SK-N-SH (cell line): ENCODE measurements at regions not wholly inside any gene's neighbourhood (a gene's known extent, or its start where the extent isn't known, plus 50 kb on each side); places are given as distances from the start of the nearest gene placed in this dataset.

Source experiments
- CTCF ChIA-PET: fragments of 300-600, 350-600 bp; formaldehyde crosslinking; extraction: SDS; loops from one replicate; lab custom pipeline; 2021; lab: Yijun Ruan, JAX
- POLR2A ChIA-PET: fragments of 350-600 bp; sonication (Branson Sonifier 250); formaldehyde crosslinking; extraction: SDS; loops from one replicate; lab custom pipeline; 2020; ENCODE audit warnings: antibody characterized with exemption, inconsistent platforms; lab: Yijun Ruan, JAX
- DNase-seq: peaks from one replicate; pipeline ENCODE4 v3.0.0; 2012
- H2AFZ ChIP-seq: fragments of 200-600 bp; sonication (generic); 2 replicates; pipeline ENCODE4 v1.8.1; 2016; ENCODE audit warnings: antibody characterized with exemption, mild to moderate bottlenecking, low read depth
- H3F3A ChIP-seq: fragments of 200-600 bp; sonication (generic); replicated peaks from 2 replicates; pipeline ENCODE3; 2016; ENCODE audit warnings: antibody characterized with exemption, mild to moderate bottlenecking; ENCODE audit not compliant: insufficient read depth
- H3K27ac ChIP-seq, 2 experiments: fragments of 200-500 bp in 1 of 2; fragments of 200-600 bp in 1 of 2; sonication (Bioruptor generic) in 1 of 2; sonication (generic), shearing (Covaris generic) in 1 of 2; 2 replicates each; pipeline versions ENCODE4 v1.5.1 to v1.6.1; 2014 to 2016; ENCODE audit warnings: low read depth in 2 of 2, inconsistent platforms in 1 of 2, low read length in 1 of 2, mild to moderate bottlenecking in 1 of 2, mixed read lengths in 1 of 2
- H3K27me3 ChIP-seq: fragments of 200-600 bp; sonication (generic), shearing (Covaris generic); 2 replicates; pipeline ENCODE4 v1.6.1; 2016; ENCODE audit warnings: mixed run types; ENCODE audit not compliant: insufficient read depth
- H3K36me3 ChIP-seq, 2 experiments: fragments of 200-500 bp in 1 of 2; fragments of 200-600 bp in 1 of 2; sonication (Bioruptor generic) in 1 of 2; sonication (generic) in 1 of 2; replicated peaks in 1 of 2; 2 replicates each; pipeline versions ENCODE3 to v1.5.1; 2014 to 2016; ENCODE audit warnings: low read length in 1 of 2, mild to moderate bottlenecking in 1 of 2; ENCODE audit not compliant: insufficient read depth in 2 of 2, control insufficient read depth in 1 of 2
- H3K4me1 ChIP-seq, 2 experiments: fragments of 200-500 bp in 1 of 2; fragments of 200-600 bp in 1 of 2; sonication (Bioruptor generic) in 1 of 2; sonication (generic), shearing (Covaris generic) in 1 of 2; 2 replicates each; pipeline versions ENCODE4 v1.5.1 to v1.6.1; 2014 to 2016; ENCODE audit warnings: low read depth in 1 of 2, low read length in 1 of 2, mixed run types in 1 of 2; ENCODE audit not compliant: insufficient read depth in 2 of 2, control insufficient read depth in 1 of 2
- H3K4me2 ChIP-seq: fragments of 200-600 bp; sonication (generic), shearing (Covaris generic); 2 replicates; pipeline ENCODE4 v1.6.1; 2017; ENCODE audit warnings: mixed run types
- H3K4me3 ChIP-seq, 2 experiments: fragments of 200-500 bp in 1 of 2; fragments of 200-600 bp in 1 of 2; sonication (Bioruptor generic) in 1 of 2; sonication (generic), shearing (Covaris generic) in 1 of 2; 2 replicates each; pipeline versions ENCODE4 v1.5.1 to v1.8.1; 2014 to 2016; ENCODE audit warnings: low read depth in 2 of 2, inconsistent platforms in 1 of 2, low read length in 1 of 2, mild to moderate bottlenecking in 1 of 2, mixed read lengths in 1 of 2, moderate library complexity in 1 of 2
- H3K79me2 ChIP-seq: fragments of 200-600 bp; sonication (generic); 2 replicates; pipeline ENCODE4 v1.8.1; 2017; ENCODE audit warnings: mild to moderate bottlenecking; ENCODE audit not compliant: insufficient read depth
- H3K9ac ChIP-seq: fragments of 200-600 bp; sonication (generic); 2 replicates; pipeline ENCODE4 v1.6.1; 2017; ENCODE audit warnings: mixed run types
- H3K9me2 ChIP-seq: fragments of 200-600 bp; sonication (generic); 2 replicates; pipeline ENCODE4 v1.6.1; 2017; ENCODE audit warnings: mixed run types
- H3K9me3 ChIP-seq: fragments of 200-600 bp; sonication (generic); 2 replicates; pipeline ENCODE4 v1.6.1; 2017; ENCODE audit warnings: mixed run types, mild to moderate bottlenecking, moderate library complexity
- H4K20me1 ChIP-seq: fragments of 200-600 bp; sonication (generic); 2 replicates; pipeline ENCODE4 v1.6.1; 2017; ENCODE audit warnings: mild to moderate bottlenecking, mixed run types; ENCODE audit not compliant: insufficient read depth
- CHD2 ChIP-seq: fragments of 150-350 bp; IDR thresholded peaks from 2 replicates; pipeline ENCODE4 v1.6.1; 2018; ENCODE audit warnings: low read length; ENCODE audit not compliant: partially characterized antibody
- FOSL2 ChIP-seq: IDR thresholded peaks from 2 replicates; pipeline ENCODE4 v1.4.0; 2012; ENCODE audit warnings: low read depth, mild to moderate bottlenecking, moderate library complexity, borderline replicate concordance
- FOXJ3 ChIP-seq: sonication (generic); formaldehyde crosslinking; IDR thresholded peaks from 2 replicates; pipeline ENCODE4 v1.5.1; 2020; ENCODE audit warnings: mild to moderate bottlenecking, missing genetic modification reagents
- FOXM1 ChIP-seq: IDR thresholded peaks from 2 replicates; pipeline ENCODE4 v1.4.0; 2012; ENCODE audit warnings: low read depth, mild to moderate bottlenecking
- GABPA ChIP-seq: IDR thresholded peaks from 2 replicates; pipeline ENCODE4 v1.4.0; 2012; ENCODE audit warnings: low read depth, mild to moderate bottlenecking
- GATA2 ChIP-seq: sonication (generic); formaldehyde crosslinking; IDR thresholded peaks from 2 replicates; pipeline ENCODE4 v1.5.0; 2020; ENCODE audit warnings: mild to moderate bottlenecking, missing genetic modification reagents
- JUND ChIP-seq: IDR thresholded peaks from 2 replicates; pipeline ENCODE4 v1.4.0; 2012
- MEF2A ChIP-seq: IDR thresholded peaks from 2 replicates; pipeline ENCODE4 v1.4.0; 2012; ENCODE audit warnings: low read depth, borderline replicate concordance
- MXI1 ChIP-seq: IDR thresholded peaks from 2 replicates; pipeline ENCODE4 v1.6.1; 2012; ENCODE audit warnings: mild to moderate bottlenecking, low read depth, low read length, improper control_type of control experiment
- NRF1 ChIP-seq: IDR thresholded peaks from 2 replicates; pipeline ENCODE4 v1.6.1; 2012; ENCODE audit warnings: low read depth, mild to moderate bottlenecking, low read length
- RAD21 ChIP-seq: IDR thresholded peaks from 2 replicates; pipeline ENCODE4 v1.6.1; 2012; ENCODE audit warnings: mild to moderate bottlenecking, low read length
- RFX5 ChIP-seq: IDR thresholded peaks from 2 replicates; pipeline ENCODE4 v1.6.1; 2012; ENCODE audit warnings: mild to moderate bottlenecking, improper control_type of control experiment, low read length
- RXRA ChIP-seq: IDR thresholded peaks from 2 replicates; pipeline ENCODE4 v1.4.0; 2012; ENCODE audit warnings: low read depth, mild to moderate bottlenecking, borderline replicate concordance
- SMC3 ChIP-seq: IDR thresholded peaks from 2 replicates; pipeline ENCODE4 v1.6.1; 2012; ENCODE audit warnings: low read depth, low read length, improper control_type of control experiment
- TEAD4 ChIP-seq: IDR thresholded peaks from 2 replicates; pipeline ENCODE4 v1.4.0; 2012; ENCODE audit warnings: mild to moderate bottlenecking, borderline replicate concordance; ENCODE audit not compliant: insufficient read depth
- USF1 ChIP-seq: IDR thresholded peaks from 2 replicates; pipeline ENCODE4 v1.4.0; 2012; ENCODE audit warnings: low read depth, borderline replicate concordance
- YY1 ChIP-seq: IDR thresholded peaks from 2 replicates; pipeline ENCODE4 v1.4.0; 2012; ENCODE audit warnings: low read depth, mild to moderate bottlenecking
- WGBS: methylation state at CpG from one replicate; pipeline ENCODE4 v1.1.6; 2017; ENCODE audit warnings: low lambda C conversion rate; 5-methylcytosine and 5-hydroxymethylcytosine counted together
- TF ChIP-seq, protein P1 (sequence below): IDR thresholded peaks from 2 replicates; pipeline ENCODE4 v1.4.0; 2012; ENCODE audit warnings: low read depth
- TF ChIP-seq, protein P2 (sequence below): IDR thresholded peaks from 2 replicates; pipeline ENCODE4; 2012

- TF ChIP-seq, protein P1, sequence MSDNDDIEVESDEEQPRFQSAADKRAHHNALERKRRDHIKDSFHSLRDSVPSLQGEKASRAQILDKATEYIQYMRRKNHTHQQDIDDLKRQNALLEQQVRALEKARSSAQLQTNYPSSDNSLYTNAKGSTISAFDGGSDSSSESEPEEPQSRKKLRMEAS, result no peak
- TF ChIP-seq FOXJ3 (CRISPR knock-in tag), result no peak
- no peak for TF ChIP-seq NRF1
- no peak for TF ChIP-seq TEAD4
- TF ChIP-seq FOXM1, result no peak
- peak; percentile 49; the same call in 1 of the 2 replicates for TF ChIP-seq GATA2 (CRISPR knock-in tag)
- TF ChIP-seq YY1, result no peak
- no peak for TF ChIP-seq FOSL2
- no peak for TF ChIP-seq SMC3
- no peak for TF ChIP-seq MEF2A
- TF ChIP-seq CHD2, result peak; percentile 35
- TF ChIP-seq RAD21, result peak; percentile 18
- no peak for TF ChIP-seq GABPA
- TF ChIP-seq, all 33 proteins: peak for 5
Observed at GRCh38 chr2:12199491-12200211, 453.2 kb downstream of the LPIN1 start (continued).

- Histone ChIP-seq H3K9me3 (no peaks in the 10 kb centered on the region), H3K4me1 (peaks cover 0 to 13% of the 10 kb centered on the region in 2 experiments; a peak in 1 of 4 replicates), H3K4me3 (no peak overlapping the region), H2AFZ (no peak overlapping the region), H3K79me2 (no peaks in the 10 kb centered on the region), H3K27me3 (no peaks in the 10 kb centered on the region), H3K27ac (no peak overlapping the region), H3K9ac (no peak overlapping the region), H3K36me3 (no peaks in the 10 kb centered on the region), H3F3A (no peaks in the 10 kb centered on the region), H3K4me2 (no peak overlapping the region), H3K9me2 (no peaks in the 10 kb centered on the region), H4K20me1 (no peaks in the 10 kb centered on the region)
- no peak for DNase-seq
- TF ChIP-seq SMC3 (no peak), YY1 (no peak), USF1 (no peak), GATA2 (CRISPR knock-in tag) (no peak), RFX5 (no peak), MXI1 (no peak), NRF1 (no peak), JUND (no peak), RXRA (no peak)
- TF ChIP-seq, protein P2, sequence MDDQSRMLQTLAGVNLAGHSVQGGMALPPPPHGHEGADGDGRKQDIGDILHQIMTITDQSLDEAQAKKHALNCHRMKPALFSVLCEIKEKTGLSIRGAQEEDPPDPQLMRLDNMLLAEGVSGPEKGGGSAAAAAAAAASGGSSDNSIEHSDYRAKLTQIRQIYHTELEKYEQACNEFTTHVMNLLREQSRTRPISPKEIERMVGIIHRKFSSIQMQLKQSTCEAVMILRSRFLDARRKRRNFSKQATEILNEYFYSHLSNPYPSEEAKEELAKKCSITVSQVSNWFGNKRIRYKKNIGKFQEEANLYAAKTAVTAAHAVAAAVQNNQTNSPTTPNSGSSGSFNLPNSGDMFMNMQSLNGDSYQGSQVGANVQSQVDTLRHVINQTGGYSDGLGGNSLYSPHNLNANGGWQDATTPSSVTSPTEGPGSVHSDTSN, result no peak
- WGBS, result 77% methylated on average over 6 of the region's 6 CpGs
- ChIA-PET CTCF (interaction anchor here (1.0 to 1.7 kb wide), 3 partner anchors 16 to 806 kb away, joined by 3 to 5 read pairs (median 4); no protein-coding TSS in a partner anchor), POLR2A (no interaction called here)
Observed at GRCh38 chr2:12201369-12201768, 454.9 kb downstream of the LPIN1 start.
